Activated CD4-positive, CD25-positive, alpha-beta regulatory T cell treated with anti-CD3 and anti-CD28 coated beads, Interleukin-2, amount 50 U/mL, for 72 hours (primary cell): ENCODE measurements at regions not wholly inside any gene's neighbourhood (a gene's known extent, or its start where the extent isn't known, plus 50 kb on each side); places are given as distances from the start of the nearest gene placed in this dataset.

ENCODE experiments used
- DNase-seq: peaks from one replicate; pipeline ENCODE4 v3.0.0; 2021

DNA sequence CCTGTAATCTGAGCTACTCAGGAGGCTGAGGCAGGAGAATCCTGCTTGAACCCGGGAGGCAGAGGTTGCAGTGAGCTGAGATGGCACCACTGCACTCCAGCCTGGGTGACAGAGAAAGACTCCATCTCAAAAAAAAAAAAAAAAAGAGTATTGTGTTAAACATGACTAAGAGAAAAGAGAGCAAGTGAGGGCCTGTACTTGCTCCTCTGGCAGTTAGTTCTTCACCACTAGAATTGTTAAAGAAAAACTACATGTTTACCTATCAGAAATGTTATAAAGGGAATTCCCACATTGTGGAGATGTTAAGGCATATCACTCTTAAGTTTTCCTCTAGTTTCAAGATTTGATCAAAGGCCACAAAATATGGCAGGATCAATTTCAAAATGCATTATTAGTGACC lies 75.4 kb upstream of the LRATD1 start:
- DNase-seq = no peak

DNA sequence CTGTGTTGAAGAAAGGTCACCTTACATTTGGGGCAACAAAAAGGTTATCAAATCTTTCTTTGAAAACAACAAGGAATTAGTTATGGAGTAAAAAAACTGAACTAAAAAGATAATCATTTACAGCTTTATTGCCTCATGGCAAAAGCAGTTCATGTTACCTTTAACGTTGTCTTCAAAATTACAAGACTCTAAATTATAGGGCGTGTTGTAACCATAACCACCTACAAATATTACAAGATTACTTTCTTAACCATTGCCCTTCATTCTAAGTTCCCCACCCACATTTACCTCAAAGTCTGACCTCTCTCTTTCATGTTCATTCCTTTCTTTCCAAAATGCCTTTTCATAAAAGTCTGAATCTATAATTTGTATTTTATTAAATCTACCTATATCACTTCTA lies 74.6 kb upstream of the LRATD1 start:
- no peak for DNase-seq

DNA sequence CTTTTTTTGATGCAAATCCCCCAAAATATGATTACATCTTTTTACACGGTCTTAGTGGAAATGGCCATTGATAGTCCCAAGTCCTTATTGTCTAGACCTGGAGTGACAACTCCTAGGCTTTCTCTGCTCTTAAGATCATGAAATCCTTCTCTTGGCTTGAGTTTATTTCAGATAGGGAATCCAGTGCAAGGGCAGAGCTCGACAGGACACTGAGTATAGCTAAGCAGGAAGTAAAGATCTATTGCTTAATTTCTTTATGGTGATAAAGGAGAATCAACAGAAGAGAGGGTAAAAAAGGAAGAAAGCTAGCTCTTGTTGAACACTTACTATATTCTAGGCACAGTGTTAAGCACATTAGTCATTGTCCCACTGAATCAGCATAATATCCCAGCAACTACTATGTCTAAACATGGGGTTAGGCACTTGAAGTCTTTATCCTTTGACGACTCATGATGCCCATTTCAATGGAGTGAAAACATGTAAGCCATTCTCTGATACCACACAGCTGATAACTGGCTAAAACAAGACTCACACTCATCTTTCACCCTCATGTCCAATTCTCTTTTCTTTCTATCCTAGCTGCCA lies 74.1 kb upstream of the LRATD1 start:
- DNase-seq = no peak

DNA sequence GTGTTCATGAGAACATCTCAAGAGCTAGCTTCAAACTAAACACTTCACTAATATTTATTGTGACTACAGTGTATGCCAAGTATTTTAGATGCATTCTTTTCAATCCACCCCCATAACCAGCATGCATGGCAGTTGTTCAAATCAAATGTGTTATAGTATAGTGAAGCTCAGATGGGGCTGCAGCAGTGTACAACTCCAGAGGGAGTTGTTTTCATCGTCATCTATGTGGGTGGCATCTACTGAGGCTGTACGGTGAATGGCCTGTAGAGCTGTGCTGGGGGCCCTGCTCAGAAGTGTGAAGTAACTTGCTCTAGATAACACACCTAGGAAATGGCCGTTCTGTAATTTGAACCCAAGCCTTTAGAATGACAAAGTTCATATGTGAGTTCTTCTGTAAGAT lies 71.8 kb upstream of the LRATD1 start:
- DNase-seq = no peak

DNA sequence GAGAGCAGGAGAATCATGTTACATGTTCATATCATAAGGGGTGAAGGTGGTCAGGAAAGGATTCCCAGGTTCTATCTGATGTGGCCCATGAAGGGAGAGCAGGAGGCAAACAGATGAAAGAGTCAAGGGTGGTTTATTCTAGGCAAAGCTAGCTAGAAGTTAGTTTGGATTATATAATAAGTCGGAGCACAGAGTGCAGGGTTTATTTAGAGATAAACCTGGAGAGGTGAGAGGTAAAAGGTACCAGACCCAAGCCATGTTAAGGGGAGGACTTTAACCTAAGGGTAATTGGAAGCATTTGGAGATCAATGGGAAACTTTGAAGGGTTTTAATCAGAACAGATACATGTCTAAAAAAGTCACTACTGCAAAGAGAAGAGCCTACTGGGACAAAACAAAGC lies 69.2 kb upstream of the LRATD1 start:
- DNase-seq = no peak

DNA sequence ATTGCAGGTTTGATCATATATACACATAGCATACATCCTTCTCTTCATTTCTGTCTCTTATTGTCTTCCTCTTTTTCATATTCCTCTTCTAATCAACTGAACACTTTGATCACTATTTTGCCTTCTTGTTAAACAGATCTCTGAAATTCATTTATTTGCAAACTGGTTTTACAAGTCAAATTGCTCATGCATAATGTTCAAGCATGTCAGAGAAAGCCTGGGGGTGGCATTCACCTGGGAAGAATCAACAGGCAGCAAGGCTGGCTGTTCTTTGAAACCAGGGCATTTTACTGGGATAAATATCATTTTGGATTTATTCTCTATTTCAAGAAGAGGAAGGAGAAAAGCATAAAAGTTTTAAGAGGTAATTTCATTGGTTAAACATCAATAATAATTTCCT lies 66.9 kb upstream of the LRATD1 start:
- DNase-seq = no peak

DNA sequence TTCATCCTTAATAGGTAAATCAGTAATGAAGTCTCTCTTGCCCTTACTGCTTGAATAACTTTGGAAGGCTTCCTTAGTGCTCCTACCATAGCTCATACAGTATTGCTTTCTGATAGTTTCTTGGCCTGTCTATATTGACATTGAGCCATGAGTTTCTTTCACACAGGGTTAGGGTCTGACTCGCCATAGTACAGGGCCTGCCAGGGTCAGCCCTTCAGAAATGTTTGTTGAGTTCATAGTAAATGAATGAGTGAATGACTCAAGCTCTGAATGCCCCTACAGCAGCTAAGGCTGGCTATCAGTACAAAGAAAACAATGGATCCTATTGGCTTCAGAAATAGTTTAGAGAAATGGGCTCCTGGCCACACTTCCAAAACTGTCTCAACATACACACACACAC lies 65.0 kb upstream of the LRATD1 start:
- DNase-seq = no peak

DNA sequence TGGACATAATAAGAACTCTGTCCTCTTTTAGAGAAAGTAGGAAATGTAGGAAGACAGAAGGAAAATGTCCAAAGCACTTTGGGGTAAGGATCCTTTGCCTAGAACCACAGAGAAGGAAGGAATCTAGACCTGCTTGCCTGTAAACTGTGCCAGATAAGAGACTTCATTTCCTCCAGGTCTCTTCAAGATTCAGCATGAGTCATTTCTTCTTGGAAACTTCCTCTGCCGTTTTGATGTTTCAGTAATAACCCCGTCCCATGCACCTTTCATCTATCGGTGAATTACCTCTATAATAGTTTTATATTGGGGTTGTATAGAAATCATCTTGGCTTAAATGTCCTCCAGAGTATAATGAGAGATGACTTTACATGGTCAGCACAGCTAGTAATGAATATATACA lies 63.2 kb upstream of the LRATD1 start:
- no peak for DNase-seq

DNA sequence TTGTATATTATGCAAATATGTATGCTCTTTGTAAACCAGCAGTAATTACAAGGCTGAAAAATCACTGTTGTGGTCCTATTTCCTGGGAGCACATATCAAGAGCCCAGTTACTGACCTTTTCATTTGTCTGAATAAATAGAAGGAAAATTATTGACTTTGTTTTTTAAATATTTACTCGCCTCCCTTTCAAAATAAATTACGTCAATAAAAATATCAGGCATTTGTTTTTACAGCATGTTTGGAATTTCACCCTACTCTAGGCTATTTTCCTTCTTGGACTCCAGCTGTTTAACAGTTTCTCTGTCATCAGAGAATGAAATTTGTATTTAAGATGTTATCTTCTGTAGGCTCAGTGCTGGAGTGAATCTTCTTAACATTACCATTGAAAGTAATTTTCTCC lies 59.9 kb upstream of the LRATD1 start:
- DNase-seq = no peak

DNA sequence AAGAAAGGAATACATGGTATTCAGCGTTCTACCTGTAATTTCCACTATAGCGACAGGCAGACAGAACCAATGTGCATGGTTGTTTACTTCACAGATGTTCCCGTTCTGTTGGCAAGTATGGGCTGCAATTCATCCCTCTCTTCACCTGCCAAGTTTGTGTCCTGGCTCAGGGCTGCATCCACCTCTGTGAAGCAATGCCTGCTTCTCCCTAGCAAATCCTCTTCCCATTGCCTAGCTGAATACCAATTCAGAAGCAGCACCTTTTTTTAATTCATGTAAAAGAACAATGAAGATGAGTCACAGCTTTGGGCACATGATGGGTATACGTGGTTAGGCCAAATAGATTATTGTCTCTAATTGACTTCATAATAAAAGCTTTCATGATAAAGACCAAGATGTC lies 54.7 kb upstream of the LRATD1 start:
- no peak for DNase-seq
